ENCODE measurements at regions not wholly inside any gene's neighbourhood (a gene's known extent, or its start where the extent isn't known, plus 50 kb on each side); places are given as distances from the start of the nearest gene placed in this dataset.

- H3K9me3 ChIP-seq (ENCODE audit: control insufficient read depth in 1 of 2, insufficient read depth in 1 of 2, low read depth in 1 of 2, low read length in 2 of 2), result peaks cover 4 to 16% of the 10 kb centered on the region in 2 experiments; a peak in 2 of 4 replicates
- H3K36me3 ChIP-seq (ENCODE audit: control insufficient read depth in 1 of 2, insufficient read depth in 2 of 2, low read length in 2 of 2), result no peaks in the 10 kb centered on the region
- no peaks in the 10 kb centered on the region for H3K9me2 ChIP-seq (ENCODE audit: insufficient read depth)
- TF ChIP-seq RAD21 (IDR thresholded peaks at IDR 0.05; ENCODE audit: low read depth), result no peak
- TF ChIP-seq ELF1 (IDR thresholded peaks at IDR 0.05; ENCODE audit: borderline replicate concordance, low read depth), result no peak
- no peak for TF ChIP-seq ZBTB33 (IDR thresholded peaks at IDR 0.05; ENCODE audit: extremely low read depth, insufficient replicate concordance, low read length)
- no peak for TF ChIP-seq CTCF (IDR thresholded peaks at IDR 0.05 in 2 of 3, conservative IDR thresholded peaks at IDR 0.05 in 1 of 3; ENCODE audit: borderline replicate concordance in 1 of 3, insufficient read depth in 1 of 3, low read depth in 2 of 3, low read length in 2 of 3)
- no peak for TF ChIP-seq SP1 (IDR thresholded peaks at IDR 0.05; ENCODE audit: low read depth)
- TF ChIP-seq CBX3 (IDR thresholded peaks at IDR 0.05; ENCODE audit: low read depth), result no peak
- TF ChIP-seq POLR2A (IDR thresholded peaks at IDR 0.05; ENCODE audit: borderline replicate concordance, extremely low read depth, insufficient read depth, insufficient read length), result no peak
- TF ChIP-seq CEBPB (IDR thresholded peaks at IDR 0.05; ENCODE audit: low read depth), result no peak
- TF ChIP-seq JUND (IDR thresholded peaks at IDR 0.05), result no peak
- TF ChIP-seq YY1 (IDR thresholded peaks at IDR 0.05; ENCODE audit: extremely low read depth, insufficient replicate concordance, low read depth, low read length), result no peak
- no peak for TF ChIP-seq TCF7L2 (IDR thresholded peaks at IDR 0.05; ENCODE audit: borderline replicate concordance, extremely low read depth, insufficient read depth, insufficient read length)
- ChIA-PET CTCF (no interaction called here), POLR2A (no interaction called here), RAD21 (ENCODE audit: low non-redundant PET in 1 of 2, low total read pairs in 2 of 2, uncharacterized antibody in 2 of 2, unreplicated experiment in 2 of 2) (no interaction called here)
- no peak for DNase-seq (ENCODE audit: low read depth, low spot score)
- no peak overlapping the region for H2AFZ ChIP-seq (ENCODE audit: low read depth, low read length, poor library complexity, severe bottlenecking)
- no peak overlapping the region for H3K9ac ChIP-seq (ENCODE audit: low read length)
- H3K27ac ChIP-seq (ENCODE audit: low read depth, low read length), result no peak overlapping the region
- no TSS peak for BruUV-seq (replicated peaks)
- intact Hi-C loops (cut with micrococcal nuclease), result no loop called here
- H3K4me1 ChIP-seq (ENCODE audit: control insufficient read depth in 1 of 2, insufficient read depth in 2 of 2, low read length in 2 of 2), result no peaks in the 10 kb centered on the region
- no peaks in the 10 kb centered on the region for H3K27me3 ChIP-seq (ENCODE audit: insufficient read depth, low read length)
- H3K4me3 ChIP-seq (replicated peaks in 1 of 2; ENCODE audit: low read depth in 1 of 2, low read length in 2 of 2), result no peak overlapping the region
- no peaks in the 10 kb centered on the region for H4K20me1 ChIP-seq (ENCODE audit: insufficient read depth)
- H3K4me2 ChIP-seq (ENCODE audit: low read length), result no peak overlapping the region
- ATAC-seq, result no peak
- H3K79me2 ChIP-seq (ENCODE audit: insufficient read depth, low read length), result no peaks in the 10 kb centered on the region
These were observed 914.8 kb downstream of the DCDC2C start for GRCh38 chr2:4618141-4618540.
